Midbrain (tissue), 1 donor: ENCODE measurements at regions not wholly inside any gene's neighbourhood (a gene's known extent, or its start where the extent isn't known, plus 50 kb on each side); places are given as distances from the start of the nearest gene placed in this dataset.

ENCODE experiments used
- DNase-seq: peaks from one replicate; lab custom pipeline; 2025; lab: John Stamatoyannopoulos, UW

DNA sequence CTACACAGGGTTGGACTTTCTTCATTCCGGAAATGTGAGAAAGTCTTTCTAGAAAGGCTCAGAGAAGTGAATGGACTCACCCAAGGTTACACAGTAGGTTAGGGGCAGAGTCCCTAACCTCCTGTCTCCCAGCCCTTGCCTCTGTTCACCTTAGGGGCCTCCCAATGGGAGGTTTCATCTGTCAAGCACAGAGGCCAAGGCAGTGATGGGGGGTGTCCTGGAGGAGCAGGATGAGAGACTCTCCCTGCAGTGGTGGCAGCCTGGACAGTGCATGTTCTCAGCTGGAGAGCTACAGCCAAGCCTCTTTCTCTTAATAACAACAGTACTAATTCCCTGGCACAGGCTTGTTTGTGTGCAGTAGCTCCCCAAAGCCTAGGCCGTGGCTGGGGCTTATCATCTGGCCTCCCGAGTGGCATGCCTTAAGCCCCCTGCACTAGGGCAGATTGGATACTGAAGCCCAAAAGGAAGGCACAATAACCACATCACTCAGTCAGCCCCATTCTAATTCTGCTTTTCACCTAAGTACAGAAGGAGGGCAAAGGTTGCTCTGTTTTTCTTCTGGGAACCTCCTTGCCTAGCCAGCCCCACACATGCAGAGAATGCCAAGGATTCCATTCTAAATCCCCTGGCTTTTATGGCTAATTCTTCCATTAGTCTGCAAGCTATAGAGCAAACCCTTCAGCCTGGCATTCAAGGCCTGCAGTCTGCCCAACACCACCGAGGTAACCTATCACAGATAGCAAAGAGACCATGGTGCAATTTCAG lies 50.2 kb upstream of the XPA start:
- no peak for DNase-seq

GRCh38 chr9:97748525-97748924 lies 51.4 kb upstream of the XPA start:
- DNase-seq = no peak

GRCh38 chr9:97749928-97750327 lies 52.8 kb upstream of the XPA start:
- DNase-seq = no peak

DNA sequence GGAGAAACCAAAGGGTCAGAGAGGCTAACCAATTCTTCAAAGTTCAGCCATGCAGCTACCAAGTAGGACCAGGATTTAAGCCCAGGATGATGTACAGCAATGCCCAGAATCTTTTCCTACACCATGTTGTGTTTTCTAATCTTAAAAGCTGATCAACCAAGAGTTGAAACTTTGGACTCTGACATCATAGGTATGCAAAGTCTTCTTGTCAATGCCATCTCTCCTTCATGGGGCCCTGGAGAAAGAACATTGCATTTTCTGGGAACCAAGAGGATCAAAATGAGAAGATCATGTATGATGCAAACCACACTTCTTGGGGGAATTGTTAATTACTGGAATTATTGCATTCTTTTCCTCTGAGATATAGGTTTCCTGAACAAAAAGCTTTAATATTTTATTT lies 54.4 kb upstream of the XPA start:
- no peak for DNase-seq

DNA sequence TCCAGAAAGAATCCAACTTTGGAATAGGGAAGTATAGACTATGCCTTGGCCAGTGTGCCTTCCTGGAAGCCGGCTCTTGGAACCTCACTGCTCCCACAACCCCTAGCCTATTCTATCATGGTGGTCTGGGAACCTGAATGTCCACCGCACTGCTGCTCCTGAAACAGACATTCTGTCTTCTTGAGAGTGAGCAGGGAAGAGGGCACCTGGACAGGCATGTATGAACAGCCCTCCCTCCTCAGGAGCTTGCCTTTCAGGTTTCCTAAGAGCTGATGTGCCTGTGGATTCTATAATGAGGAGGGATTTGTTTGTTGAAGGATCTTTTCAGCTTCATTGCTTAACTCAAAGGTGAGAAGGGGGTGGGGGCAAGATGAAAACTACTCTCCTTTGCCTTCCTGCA lies 55.1 kb upstream of the XPA start:
- no peak for DNase-seq

DNA sequence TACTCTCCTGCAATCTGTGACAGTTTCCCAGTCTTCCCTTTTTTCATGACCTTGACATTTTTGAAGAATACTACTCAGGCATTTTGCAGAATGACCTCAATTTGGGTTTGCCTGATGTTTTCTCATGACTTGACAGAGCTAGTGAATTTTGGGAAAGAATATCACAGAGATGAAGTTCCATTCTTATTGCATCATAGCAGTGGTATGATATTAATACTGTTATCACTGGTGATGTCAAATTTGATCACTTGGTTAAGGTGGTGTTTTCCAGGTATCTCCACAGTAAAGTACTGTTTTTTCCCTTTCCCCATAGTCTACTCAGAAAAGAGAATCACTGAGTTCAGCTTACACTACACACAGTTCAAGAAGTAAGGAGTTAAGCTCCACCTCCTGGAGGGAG lies 56.2 kb upstream of the XPA start:
- no peak for DNase-seq

DNA sequence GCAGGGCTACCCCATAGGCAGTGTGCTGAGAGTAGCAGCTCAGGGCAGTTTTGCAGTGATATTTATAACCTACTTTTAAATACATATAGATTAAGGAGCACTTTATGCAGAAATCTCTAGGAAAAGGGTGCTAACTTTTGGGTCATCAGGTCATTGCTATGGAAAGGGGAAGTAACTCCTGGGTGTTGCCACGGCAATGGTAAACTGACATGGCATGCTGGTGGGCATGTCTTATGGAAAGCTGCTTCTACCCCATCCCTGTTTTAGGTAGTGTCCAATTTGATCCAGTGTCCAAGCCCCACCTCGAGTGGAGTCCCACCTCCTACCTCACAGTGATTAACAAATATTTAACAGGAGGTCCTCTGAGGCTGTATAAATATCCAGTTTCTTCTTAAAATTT lies 56.8 kb upstream of the XPA start:
- DNase-seq = no peak

GRCh38 chr9:97755618-97756267 lies 58.6 kb upstream of the XPA start:
- no peak for DNase-seq

GRCh38 chr9:97756991-97757390 lies 59.9 kb upstream of the XPA start:
- DNase-seq = no peak

GRCh38 chr9:97758334-97758916 lies 61.3 kb upstream of the XPA start:
- no peak for DNase-seq

- DNase-seq = peak; percentile 35
Measured at GRCh38 chr9:97759581-97760288, 62.6 kb upstream of the XPA start.

- no peak for DNase-seq
Measured at GRCh38 chr9:97761056-97761598, 64.0 kb upstream of the XPA start.

GRCh38 chr9:97761879-97762278 lies 64.7 kb upstream of the XPA start:
- no peak for DNase-seq

- DNase-seq = no peak
Measured at GRCh38 chr9:97763874-97764273, 66.7 kb upstream of the XPA start.

GRCh38 chr9:97766092-97766491 lies 69.0 kb upstream of the XPA start:
- no peak for DNase-seq

- no peak for DNase-seq
Measured at GRCh38 chr9:97766610-97767009, 69.5 kb upstream of the XPA start.

GRCh38 chr9:97767891-97768290 lies 70.8 kb upstream of the XPA start:
- DNase-seq = no peak

DNA sequence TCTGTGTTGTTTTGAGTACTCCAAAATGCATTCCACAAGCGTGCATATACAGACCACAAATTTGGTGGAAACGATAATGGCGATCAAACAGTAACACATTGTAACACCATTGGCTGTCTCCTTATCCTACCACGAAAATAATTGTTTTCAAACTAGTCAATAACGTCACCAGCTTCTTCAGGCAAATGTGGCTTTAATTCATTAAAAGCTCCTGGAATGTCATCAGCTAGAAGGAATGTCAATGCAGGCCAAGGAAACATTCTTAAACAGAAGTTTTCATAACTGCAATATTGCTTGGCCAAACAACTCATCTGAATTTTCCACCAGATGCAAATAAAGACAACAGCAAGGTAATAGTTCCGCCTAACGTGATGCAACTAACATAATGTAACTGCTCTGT lies 71.6 kb upstream of the XPA start:
- DNase-seq = no peak

DNA sequence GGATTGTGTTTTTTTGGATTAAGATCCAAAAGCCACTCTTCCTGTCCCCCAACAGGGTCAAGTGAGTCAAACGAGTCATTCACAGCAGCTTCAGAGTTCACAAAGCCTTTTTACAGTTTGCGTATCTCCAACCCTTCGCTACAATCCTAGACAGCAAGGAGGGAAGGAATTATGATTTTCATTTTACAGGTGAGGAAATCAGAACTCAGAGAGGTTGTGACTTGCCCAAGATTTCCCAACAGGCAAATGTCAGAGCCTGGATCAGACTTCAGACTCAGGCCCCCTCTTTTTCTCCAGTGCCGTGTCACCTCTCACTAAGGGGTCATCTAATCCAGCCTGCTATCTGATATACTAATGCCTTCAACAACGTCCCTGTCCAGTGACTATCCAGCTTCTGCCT lies 72.1 kb upstream of the XPA start:
- DNase-seq = no peak

- DNase-seq = no peak
Measured at GRCh38 chr9:97770808-97771372, 73.8 kb upstream of the XPA start.

DNA sequence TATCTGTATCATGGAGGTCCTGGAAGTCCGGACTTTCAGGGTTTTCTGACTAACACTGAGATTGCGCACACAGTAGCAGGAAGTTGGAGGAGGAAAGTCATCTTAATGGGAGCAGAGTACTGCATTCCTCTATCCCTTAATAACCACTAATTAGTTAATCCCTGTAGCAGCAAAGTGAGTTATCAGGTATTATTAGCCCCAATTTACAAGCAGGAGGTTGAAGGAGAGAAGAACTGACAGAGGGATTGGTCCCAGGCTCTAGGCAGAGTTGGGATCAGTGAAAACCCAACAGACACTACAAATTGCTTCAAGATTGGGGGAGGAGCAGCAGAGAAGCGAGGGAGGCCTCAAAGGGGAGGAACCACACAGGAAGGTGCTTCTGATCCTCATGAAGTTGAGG lies 74.5 kb upstream of the XPA start:
- no peak for DNase-seq

DNA sequence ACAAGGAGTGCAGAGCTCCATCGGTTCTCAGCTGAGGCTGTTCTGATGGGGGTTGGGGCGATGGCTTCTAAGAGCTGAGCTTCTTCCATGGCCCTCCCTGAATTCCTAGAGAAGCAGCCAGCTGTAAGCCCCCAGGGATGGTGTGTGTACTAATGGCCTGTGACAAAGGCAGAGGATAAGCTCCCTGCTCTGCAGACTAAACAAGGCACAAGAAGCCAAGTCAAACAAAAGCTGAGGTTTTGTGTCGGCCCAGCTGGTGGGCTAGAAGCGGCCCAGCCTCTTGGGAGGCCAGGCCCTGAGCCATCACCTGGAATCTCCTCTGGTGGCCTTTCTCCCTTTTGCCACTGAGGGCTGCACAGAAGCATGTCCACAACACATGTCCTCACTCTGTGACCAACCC lies 75.0 kb upstream of the XPA start:
- DNase-seq = no peak
